ENCODE measurements at regions not wholly inside any gene's neighbourhood (a gene's known extent, or its start where the extent isn't known, plus 50 kb on each side); places are given as distances from the start of the nearest gene placed in this dataset.

DNA sequence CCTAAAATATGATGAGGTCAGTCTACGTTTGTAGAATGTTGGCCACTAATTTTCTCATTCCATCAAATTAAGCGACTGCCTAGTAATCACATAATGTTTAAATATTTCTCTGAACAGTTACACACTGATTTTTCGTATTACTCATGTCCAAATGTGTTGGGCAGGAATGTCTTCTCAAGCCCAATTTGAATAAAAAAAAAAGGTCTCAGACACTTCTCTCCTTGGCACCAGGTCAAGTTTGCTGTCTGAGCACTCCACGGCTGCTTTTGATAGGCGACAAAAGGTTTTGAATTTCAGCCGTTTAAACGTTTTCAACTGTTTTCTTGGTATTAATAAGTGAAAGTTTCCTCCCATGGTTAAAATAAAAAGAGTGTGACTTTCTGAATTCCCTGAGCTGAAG, 542.1 kb downstream of the IRX1 start:
- Histone ChIP-seq H3K4me1 (ENCODE audit: control insufficient read depth, insufficient read depth, low read length) (no peaks in the 10 kb centered on the region), H3K9me3 (ENCODE audit: control insufficient read depth, low read length) (no peaks in the 10 kb centered on the region), H3K9ac (ENCODE audit: extremely low read depth, low read length, poor library complexity, severe bottlenecking) (no peak overlapping the region), H3K27me3 (ENCODE audit: control insufficient read depth, insufficient read depth, low read length, poor library complexity, severe bottlenecking) (no peaks in the 10 kb centered on the region), H3K36me3 (ENCODE audit: control insufficient read depth, insufficient read depth, low read length) (no peaks in the 10 kb centered on the region), H3K4me3 (ENCODE audit: low read length) (no peak overlapping the region), H3K27ac (ENCODE audit: low read depth, low read length) (no peak overlapping the region)
- no peak overlapping the region for H3K27ac Mint-ChIP-seq
- H3K36me3 Mint-ChIP-seq (ENCODE audit: low read depth): no peaks in the 10 kb centered on the region
- 90 to 95% methylated on average over 2 to 7 of the region's 7 CpGs for WGBS, 2 experiments (ENCODE audit: insufficient coverage in 1 of 2, insufficient read length in 1 of 2)
- TF ChIP-seq, protein P1, sequence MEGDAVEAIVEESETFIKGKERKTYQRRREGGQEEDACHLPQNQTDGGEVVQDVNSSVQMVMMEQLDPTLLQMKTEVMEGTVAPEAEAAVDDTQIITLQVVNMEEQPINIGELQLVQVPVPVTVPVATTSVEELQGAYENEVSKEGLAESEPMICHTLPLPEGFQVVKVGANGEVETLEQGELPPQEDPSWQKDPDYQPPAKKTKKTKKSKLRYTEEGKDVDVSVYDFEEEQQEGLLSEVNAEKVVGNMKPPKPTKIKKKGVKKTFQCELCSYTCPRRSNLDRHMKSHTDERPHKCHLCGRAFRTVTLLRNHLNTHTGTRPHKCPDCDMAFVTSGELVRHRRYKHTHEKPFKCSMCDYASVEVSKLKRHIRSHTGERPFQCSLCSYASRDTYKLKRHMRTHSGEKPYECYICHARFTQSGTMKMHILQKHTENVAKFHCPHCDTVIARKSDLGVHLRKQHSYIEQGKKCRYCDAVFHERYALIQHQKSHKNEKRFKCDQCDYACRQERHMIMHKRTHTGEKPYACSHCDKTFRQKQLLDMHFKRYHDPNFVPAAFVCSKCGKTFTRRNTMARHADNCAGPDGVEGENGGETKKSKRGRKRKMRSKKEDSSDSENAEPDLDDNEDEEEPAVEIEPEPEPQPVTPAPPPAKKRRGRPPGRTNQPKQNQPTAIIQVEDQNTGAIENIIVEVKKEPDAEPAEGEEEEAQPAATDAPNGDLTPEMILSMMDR (conservative IDR thresholded peaks at IDR 0.05): no peak
- H3K4me1 Mint-ChIP-seq: peaks cover 2% of the 10 kb centered on the region
- no peaks in the 10 kb centered on the region for H3K9me3 Mint-ChIP-seq
- no peaks in the 10 kb centered on the region for H3K27me3 Mint-ChIP-seq (ENCODE audit: insufficient read depth)
- no peak overlapping the region for H3K4me3 Mint-ChIP-seq
- DNase-seq: no peak

DNA sequence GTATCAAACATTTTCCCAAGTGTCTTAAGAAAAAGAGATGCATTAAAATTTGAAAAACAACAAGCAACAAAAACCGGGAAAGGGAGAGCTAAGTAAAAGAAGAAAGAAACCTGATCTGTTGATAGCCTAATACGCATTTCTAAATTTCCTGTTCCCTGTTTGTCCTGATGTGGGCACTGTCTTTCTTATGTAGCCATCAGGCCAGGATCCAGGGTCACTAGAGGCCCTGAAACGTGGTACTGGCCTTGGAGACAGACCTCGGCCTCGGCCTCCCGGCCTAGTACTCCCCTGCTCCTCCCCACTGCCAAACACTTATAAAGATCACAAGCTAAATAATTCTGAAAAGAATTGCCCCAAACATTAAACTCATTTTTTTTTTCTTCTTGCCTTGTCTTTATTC, 547.2 kb downstream of the IRX1 start:
- H3K4me1 Mint-ChIP-seq: peaks cover 6% of the 10 kb centered on the region
- Histone ChIP-seq H3K27ac (ENCODE audit: low read depth, low read length) (no peak overlapping the region), H3K9me3 (ENCODE audit: control insufficient read depth, low read length) (no peaks in the 10 kb centered on the region), H3K4me1 (ENCODE audit: control insufficient read depth, insufficient read depth, low read length) (no peaks in the 10 kb centered on the region), H3K9ac (ENCODE audit: extremely low read depth, low read length, poor library complexity, severe bottlenecking) (no peak overlapping the region), H3K4me3 (ENCODE audit: low read length) (no peak overlapping the region), H3K36me3 (ENCODE audit: control insufficient read depth, insufficient read depth, low read length) (no peaks in the 10 kb centered on the region), H3K27me3 (ENCODE audit: control insufficient read depth, insufficient read depth, low read length, poor library complexity, severe bottlenecking) (no peaks in the 10 kb centered on the region)
- no peaks in the 10 kb centered on the region for H3K27me3 Mint-ChIP-seq (ENCODE audit: insufficient read depth)
- TF ChIP-seq, protein P1 (conservative IDR thresholded peaks at IDR 0.05): peak; percentile 69
- H3K4me3 Mint-ChIP-seq: no peak overlapping the region
- 62 to 68% methylated on average over 6 of the region's 6 CpGs for WGBS, 2 experiments (ENCODE audit: insufficient coverage in 1 of 2, insufficient read length in 1 of 2)
- H3K9me3 Mint-ChIP-seq: no peaks in the 10 kb centered on the region
- H3K27ac Mint-ChIP-seq: no peak overlapping the region
- DNase-seq: peak; percentile 56
- no peaks in the 10 kb centered on the region for H3K36me3 Mint-ChIP-seq (ENCODE audit: low read depth)

DNA sequence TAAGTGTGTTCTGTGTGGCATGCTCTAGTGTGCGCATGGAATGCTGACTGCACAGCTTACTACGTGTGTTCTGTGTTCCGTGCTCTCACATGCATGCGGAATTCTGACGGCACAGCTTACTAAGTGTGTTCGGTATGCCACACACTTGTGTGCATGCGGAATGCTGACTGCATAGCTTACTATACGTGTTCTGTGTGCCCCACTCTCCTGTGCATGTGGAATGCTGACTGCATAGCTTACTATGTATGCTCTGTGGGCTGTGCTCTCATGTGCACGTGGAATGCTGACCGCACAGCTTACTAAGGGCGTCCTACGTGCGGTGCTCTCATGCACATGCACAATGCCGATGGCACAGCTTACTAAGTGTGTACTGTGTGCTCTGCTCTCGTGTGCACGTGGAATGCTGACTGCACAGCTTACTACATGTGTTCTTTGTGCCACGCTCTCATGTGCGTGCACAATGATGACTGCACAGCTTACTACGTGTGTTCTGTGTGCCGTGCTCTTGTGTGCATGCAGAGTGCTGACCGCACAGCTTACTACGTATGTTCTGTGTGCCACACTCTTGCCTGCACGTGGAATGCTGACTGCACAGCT, 548.9 kb downstream of the IRX1 start:
- Mint-ChIP-seq H3K4me3 (no peak overlapping the region), H3K27ac (no peak overlapping the region), H3K4me1 (peaks cover 6% of the 10 kb centered on the region), H3K9me3 (no peaks in the 10 kb centered on the region), H3K36me3 (ENCODE audit: low read depth) (no peaks in the 10 kb centered on the region), H3K27me3 (ENCODE audit: insufficient read depth) (no peaks in the 10 kb centered on the region)
- no peak overlapping the region for H3K9ac ChIP-seq (ENCODE audit: extremely low read depth, low read length, poor library complexity, severe bottlenecking)
- TF ChIP-seq, protein P1 (conservative IDR thresholded peaks at IDR 0.05): no peak
- H3K4me1 ChIP-seq (ENCODE audit: control insufficient read depth, insufficient read depth, low read length): no peaks in the 10 kb centered on the region
- no peaks in the 10 kb centered on the region for H3K36me3 ChIP-seq (ENCODE audit: control insufficient read depth, insufficient read depth, low read length)
- no peaks in the 10 kb centered on the region for H3K9me3 ChIP-seq (ENCODE audit: control insufficient read depth, low read length)
- no peak overlapping the region for H3K27ac ChIP-seq (ENCODE audit: low read depth, low read length)
- H3K27me3 ChIP-seq (ENCODE audit: control insufficient read depth, insufficient read depth, low read length, poor library complexity, severe bottlenecking): no peaks in the 10 kb centered on the region
- WGBS, 2 experiments (ENCODE audit: insufficient coverage in 1 of 2, insufficient read length in 1 of 2): 93 to 97% methylated on average over 23 of the region's 23 CpGs
- DNase-seq: no peak
- H3K4me3 ChIP-seq (ENCODE audit: low read length): no peak overlapping the region

Data from endodermal cell (in vitro differentiated cells).